ENCODE measurements at regions not wholly inside any gene's neighbourhood (a gene's known extent, or its start where the extent isn't known, plus 50 kb on each side); places are given as distances from the start of the nearest gene placed in this dataset.

- TF ChIP-seq POLR2A (IDR thresholded peaks at IDR 0.05; ENCODE audit: low read depth, low read length), result no peak
- TF ChIP-seq TAF1 (IDR thresholded peaks at IDR 0.05; ENCODE audit: low read depth, low read length), result no peak
- TF ChIP-seq POLR2AphosphoS5 (IDR thresholded peaks at IDR 0.05; ENCODE audit: low read depth, low read length), result no peak
- no peak for TF ChIP-seq SPI1 (IDR thresholded peaks at IDR 0.05; ENCODE audit: low read depth, low read length)
- TF ChIP-seq POU2F2 (IDR thresholded peaks at IDR 0.05; ENCODE audit: low read depth, low read length), result no peak
- no peak for TF ChIP-seq PAX5 (IDR thresholded peaks at IDR 0.05; ENCODE audit: insufficient read depth, low read length, severe bottlenecking)
These were observed 493.7 kb upstream of the TNP1 start for GRCh38 chr2:217353591-217353990.
